CD4-positive, alpha-beta T cell treated with Interleukin-17A for 4 hours (primary cell): ENCODE measurements at regions not wholly inside any gene's neighbourhood (a gene's known extent, or its start where the extent isn't known, plus 50 kb on each side); places are given as distances from the start of the nearest gene placed in this dataset.
"Not testable (repeated sequence)": the region's sequence is repeated elsewhere in the genome, so short reads cannot be mapped to it uniquely, and the experiment has no call there.

ENCODE experiments used
- DNase-seq: peaks from one replicate; pipeline ENCODE4 v3.0.0-alpha.2; 2020; ENCODE audit warnings: mixed read lengths

DNA sequence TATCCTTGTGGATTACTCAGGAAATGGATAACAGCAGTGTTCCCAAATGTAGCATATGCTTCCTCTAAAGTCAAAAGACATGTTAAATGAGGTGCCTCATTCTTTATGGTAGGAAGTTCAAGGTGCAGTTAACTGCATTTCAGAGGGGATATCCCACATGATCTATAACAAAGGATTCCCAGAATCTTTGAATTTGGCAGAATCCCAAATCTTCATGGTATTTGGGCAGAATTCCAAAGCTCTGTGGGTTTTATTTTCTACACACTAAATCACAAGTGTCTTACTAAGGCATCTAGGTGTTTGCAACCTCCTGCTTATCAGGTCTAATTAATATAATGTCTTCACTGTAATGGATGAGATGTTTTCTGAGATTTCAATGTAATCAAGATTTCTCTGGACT is 364.3 kb upstream of the MAN1A1 start:
- no peak for DNase-seq

GRCh38 chr6:119686644-119687043 is 337.1 kb upstream of the MAN1A1 start:
- no peak for DNase-seq

GRCh38 chr6:119686240-119686639 is 336.7 kb upstream of the MAN1A1 start:
- DNase-seq, result no peak

DNA sequence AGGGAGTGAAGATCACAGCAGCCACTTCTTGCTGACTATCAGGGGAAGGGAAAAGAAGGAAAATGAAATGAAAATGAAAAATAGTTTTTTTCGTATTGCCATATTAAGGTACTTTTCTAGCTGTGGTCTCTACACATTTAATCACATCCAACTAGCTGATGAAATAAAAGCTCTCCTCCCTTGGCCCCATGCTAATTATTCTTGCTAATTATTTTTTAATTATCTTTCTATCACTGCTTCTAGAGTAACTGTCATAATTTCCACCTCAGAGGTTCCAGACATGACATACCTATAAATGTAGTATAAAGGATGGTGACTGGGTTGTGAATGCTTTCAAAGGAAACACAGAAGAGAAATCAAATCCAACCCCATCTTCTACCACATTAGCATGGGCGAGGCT is 334.1 kb upstream of the MAN1A1 start:
- no peak for DNase-seq

- no peak for DNase-seq
These were observed 333.5 kb upstream of the MAN1A1 start for GRCh38 chr6:119683031-119683430.

- DNase-seq, result no peak
These were observed 329.4 kb upstream of the MAN1A1 start for GRCh38 chr6:119678961-119679360.

GRCh38 chr6:119677384-119677783 is 327.8 kb upstream of the MAN1A1 start:
- no peak for DNase-seq

DNA sequence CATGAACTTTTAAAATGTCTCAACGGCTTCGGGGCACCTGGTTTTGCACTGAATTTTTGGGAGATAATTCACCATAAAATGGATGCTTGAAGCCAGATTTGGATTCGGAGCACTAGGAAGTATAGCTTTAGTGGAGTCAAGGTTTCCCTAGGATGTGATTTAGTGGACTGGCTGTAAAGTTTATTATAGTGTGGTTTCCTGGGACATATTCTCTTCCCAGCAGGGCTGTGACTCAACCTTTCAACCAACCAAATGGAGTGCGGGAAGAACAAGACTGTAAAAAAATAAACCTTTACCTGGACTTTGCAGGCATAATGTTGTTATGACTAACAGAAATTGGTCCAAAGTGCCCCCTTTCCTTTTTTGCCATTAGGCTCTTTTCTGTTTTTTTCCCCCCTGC is 327.4 kb upstream of the MAN1A1 start:
- no peak for DNase-seq

DNA sequence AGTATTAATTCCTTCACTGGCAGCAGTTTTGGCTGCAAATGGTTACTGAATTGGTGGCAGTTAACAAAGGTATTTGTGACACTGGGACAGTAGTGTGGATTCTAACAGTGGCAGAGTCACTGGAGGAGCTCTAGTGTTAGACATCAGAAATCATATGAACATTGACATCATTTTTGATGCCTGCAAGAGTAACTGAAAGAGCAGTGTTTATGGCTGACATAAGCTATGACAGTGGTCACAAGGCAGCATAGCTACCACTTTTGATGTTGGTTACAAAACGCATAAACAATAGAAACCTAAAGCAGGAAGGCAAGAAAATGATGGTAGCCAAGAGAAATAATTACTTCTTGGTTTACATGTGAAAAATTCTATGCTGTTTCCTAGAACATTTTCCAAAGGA is 326.7 kb upstream of the MAN1A1 start:
- no peak for DNase-seq

GRCh38 chr6:119673741-119674140 is 324.2 kb upstream of the MAN1A1 start:
- no peak for DNase-seq

DNA sequence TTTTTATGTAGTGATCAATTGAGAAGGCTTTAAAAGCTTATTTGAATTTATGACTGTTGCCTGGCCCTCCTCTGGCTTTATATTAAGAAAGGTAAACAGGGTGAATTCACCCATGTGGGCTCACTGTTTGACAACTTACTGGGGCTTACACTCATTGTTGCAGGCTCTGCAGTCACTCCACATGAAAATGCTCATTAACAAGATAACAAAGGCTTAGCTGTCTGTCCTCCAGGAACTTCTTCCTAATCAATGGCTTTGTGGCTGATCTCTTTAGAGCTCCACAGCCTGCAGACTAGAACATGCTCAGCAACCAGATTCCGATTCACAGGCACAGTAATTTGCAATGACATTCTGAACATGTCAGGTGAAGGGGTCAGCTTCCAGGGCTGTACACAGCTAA is 323.2 kb upstream of the MAN1A1 start:
- no peak for DNase-seq

DNA sequence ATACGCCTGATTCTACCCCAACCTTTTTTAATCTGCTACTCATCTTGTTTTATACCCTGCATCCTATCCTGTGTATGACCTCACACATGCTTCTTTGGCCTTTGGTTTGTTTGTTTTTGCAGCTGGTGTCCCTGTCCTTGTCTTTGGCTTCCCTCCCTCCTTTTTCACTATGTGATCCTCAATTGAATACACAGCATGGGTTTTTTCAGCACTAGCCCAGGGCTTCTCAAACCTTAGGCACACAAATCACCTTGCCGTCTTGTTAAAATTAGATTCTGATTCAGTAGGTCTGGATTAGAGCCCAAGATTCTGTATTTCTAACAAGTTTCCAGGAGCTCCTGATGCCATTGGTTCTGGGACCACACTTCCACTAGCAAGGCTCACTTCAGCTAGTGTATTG is 321.5 kb upstream of the MAN1A1 start:
- DNase-seq, result no peak

DNA sequence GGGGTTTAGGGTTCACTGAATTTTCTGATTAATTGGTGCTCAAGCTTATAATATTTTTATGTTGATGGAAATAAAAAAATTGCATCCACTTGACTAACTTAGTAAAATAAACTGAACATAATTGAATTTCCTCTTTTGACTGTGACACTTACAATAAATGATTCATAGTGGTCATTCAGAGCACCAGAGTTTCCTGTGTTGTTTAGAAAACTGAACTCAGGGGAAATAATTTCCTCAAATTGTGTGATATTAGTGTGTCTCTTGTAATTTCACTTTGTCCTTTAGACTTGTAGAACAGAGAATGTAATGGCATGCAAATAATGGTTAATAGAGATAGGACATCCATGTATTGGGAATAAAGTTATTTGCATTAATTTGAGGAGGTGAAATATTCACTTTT is 319.7 kb upstream of the MAN1A1 start:
- no peak for DNase-seq

DNA sequence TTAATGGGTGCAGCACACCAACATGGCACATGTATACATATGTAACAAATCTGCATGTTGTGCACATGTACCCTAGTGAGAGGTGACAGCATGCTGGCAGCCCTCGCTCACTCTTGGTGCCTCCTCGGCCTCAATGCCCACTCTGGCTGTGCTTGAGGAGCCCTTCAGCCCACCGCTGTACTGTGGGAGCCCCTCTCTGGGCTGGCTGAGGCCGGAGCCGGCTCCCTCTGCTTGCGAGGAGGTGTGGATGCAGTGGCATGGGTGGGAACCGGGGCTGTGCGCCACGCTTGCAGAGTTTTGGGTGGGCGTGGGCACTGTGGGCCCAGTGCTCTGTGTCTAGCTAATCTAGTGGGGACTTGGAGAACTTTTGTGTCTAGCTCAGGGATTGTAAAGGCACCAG is 315.9 kb upstream of the MAN1A1 start:
- DNase-seq, result not testable (repeated sequence)

DNA sequence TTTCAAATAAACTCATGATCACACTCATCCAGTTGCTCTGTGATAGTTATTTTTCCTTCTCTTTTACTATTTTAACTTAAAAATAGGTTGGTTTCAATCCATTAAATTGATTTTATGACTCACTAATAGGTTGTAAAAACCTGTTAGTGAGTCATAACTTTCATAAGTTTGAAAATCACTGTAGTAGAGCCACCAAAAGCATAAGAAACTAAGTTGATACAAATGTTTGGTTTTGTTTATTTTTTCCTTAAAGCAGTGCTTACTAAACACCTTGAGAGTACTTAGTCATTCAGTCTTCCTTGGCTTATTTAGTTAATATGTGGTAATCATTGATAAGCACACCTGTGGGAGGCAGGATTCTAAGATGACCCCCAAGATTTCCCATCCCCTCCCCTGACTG is 312.1 kb upstream of the MAN1A1 start:
- no peak for DNase-seq

DNA sequence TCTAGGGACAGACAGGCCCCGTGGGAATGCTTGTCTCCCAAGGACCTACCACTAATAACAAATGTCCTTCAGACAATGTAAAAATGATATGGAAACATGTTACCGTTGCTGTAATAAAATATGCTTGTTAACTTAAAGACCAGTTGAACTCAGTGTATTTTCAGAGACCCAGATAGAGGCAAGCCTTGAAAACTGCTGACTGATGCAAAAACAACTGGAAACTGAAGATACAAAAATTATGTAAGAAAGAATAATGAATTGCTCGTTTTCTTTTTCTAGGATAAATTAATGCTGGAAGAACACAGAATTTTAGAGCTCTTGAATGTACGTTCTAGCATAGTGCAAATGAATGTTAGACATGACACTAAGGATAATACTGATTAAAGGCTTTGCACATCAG is 311.5 kb upstream of the MAN1A1 start:
- DNase-seq, result no peak

GRCh38 chr6:119658917-119659316 is 309.4 kb upstream of the MAN1A1 start:
- DNase-seq, result no peak

- no peak for DNase-seq
These were observed 305.6 kb upstream of the MAN1A1 start for GRCh38 chr6:119655124-119655523.

- DNase-seq, result no peak
These were observed 303.8 kb upstream of the MAN1A1 start for GRCh38 chr6:119653329-119653728.

GRCh38 chr6:119649531-119649930 is 300.0 kb upstream of the MAN1A1 start:
- DNase-seq, result no peak

DNA sequence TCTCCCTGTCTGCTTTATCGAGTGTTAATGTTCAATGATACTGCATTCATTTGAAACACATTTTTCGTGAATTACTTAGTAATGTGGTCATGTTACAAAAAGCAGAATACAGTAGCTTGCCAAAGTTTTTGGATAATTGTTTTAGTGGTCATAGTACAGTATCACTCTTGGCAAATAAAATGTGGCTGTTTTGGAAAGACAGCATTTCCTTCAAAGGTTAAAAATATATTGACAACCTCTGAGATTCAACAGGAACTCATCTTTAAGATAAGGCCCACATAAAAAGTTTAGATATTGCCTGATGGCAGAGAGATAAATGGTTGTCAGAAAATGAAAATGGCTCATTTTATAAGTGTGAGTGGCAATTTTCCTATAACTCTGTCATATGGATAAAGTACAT is 297.7 kb upstream of the MAN1A1 start:
- no peak for DNase-seq

DNA sequence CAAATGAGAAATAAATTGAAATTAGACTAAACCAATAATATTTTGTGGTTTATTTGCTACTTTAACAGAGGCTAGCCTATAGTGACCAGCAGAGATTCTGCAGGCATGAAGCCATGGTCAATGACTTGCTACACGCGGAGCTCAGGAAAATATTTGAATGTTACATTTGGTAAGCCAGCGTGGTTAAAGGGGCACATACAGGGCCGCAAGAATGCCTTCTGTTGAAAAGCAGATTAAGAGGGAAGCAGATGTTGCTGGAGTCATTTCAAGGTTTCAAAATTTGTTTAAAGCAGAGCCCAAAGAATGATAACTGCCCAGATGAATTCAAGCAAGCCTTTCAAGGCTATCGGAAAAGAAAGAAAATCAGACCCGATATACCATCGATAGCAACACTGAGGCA is 294.3 kb upstream of the MAN1A1 start:
- no peak for DNase-seq

GRCh38 chr6:119637768-119638167 is 288.2 kb upstream of the MAN1A1 start:
- DNase-seq, result no peak

GRCh38 chr6:119636060-119636459 is 286.5 kb upstream of the MAN1A1 start:
- DNase-seq, result no peak

DNA sequence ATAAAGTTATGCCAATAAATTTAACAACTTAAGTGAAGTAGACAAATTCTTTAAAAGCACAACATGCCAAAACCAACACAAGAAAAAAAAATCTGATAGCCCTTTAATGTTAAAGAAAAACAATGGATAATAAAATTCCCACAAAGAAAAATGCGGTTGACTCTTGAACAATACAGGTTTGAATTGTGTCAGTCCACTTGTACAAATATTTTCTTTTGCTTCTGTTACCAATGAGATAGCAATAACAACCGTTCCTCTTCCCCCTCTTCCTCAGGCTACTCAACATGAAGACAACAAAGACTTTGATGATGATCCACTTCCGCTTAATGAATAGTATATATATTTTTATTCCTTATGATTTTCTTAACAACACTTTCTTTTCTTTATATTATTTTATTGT is 283.9 kb upstream of the MAN1A1 start:
- no peak for DNase-seq

- DNase-seq, result no peak
These were observed 281.1 kb upstream of the MAN1A1 start for GRCh38 chr6:119630561-119631192.
